HG03520 (cell line): ENCODE measurements at regions not wholly inside any gene's neighbourhood (a gene's known extent, or its start where the extent isn't known, plus 50 kb on each side); places are given as distances from the start of the nearest gene placed in this dataset.
A peak's percentile ranks its signal among the peaks of the same experiment; 100 is the strongest.

Experiments used
- ATAC-seq: cut with Tn5 transposase; IDR thresholded peaks from one replicate; pipeline ENCODE4 v1.9.1; 2021; ENCODE audit warnings: mild to moderate bottlenecking, moderate library complexity; ENCODE audit not compliant: unreplicated experiment

DNA sequence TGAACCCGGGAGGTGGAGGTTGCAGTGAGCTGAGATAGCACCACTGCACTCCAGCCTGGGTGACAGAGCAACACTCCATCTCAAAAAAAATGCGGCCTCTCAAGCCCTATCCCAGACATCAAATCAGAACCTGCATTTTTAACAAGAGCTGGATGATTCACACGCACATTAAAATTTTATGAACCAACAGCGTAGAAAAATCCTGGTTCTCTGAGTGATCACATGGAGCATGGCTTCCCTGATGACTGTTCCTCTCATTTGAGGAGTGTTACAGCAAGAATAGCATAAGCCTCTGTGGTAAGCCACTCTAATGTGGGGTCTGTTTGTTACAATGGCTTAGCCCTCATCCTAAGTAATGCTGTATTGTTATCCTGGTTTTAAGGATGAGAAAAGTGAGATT, 163.6 kb downstream of the BRMS1L start:
- no peak for ATAC-seq

DNA sequence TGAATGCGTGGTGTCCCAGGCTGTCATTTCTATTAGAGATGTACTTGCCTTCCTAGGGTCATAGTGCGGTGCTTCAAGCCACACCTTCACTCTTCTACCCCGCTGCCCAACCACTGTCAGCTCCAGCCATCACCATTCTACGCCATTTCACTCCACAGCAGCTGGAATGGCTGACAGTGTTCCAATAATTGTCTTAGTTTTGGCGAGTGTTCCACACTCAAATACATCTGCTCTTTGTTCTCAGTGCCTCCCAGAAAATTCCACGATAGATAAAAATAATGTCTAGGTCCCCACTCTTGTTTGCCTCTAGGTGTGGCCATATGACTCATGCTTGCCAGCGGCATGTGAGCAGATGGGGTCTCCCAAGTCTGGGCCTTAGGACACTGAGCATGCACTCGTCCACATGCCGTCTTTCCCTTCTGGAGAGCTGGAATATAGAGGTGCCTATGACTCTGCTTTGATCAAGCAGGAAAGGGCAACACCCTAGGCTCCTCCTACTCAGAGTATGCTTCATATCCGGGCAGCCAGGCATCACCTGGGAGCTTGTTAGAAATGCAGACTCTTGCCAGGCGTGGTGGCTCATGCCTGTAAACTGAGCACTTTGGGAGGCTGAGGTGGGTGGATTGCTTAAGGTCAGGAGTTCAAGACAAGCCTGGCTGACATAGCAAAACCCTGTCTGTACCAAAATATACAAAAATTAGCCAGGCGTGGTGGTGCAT, 163.0 kb downstream of the BRMS1L start:
- no peak for ATAC-seq

DNA sequence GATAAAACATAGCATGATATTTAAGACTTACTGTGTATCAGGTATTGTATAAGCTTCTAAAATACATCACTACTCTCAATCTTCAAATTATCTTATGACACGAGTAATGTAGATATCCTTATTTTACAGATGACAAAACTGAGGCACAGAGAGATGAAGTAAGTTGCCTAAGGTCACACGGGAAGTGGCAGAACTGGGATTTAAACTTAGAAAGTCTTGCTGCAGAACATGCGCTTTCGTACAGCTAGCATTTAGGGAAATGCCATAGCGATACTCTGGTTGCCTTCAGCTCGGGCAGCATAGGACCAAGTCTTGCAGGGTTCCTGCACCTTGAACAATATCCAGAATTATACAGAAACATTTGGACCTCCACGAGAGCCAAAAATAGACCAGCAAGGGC, 162.4 kb downstream of the BRMS1L start:
- ATAC-seq: no peak

DNA sequence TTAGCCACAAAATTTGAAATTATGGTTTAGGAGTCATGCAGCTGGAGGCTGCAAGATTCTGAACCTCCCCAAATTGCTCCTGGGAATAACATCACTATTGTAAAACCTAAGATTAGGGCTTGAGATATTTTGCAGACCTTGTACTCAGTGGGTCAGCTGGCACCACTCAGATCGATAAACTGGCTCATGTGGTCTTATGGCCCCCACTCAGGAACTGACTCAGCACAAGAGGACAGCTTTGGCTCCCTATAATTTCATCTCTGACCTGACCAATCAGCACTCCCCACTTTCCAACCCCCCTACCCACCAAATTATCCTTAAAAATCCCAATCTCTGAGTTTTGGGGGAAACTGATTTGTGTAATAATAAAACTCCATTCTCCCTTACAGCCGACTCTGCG, 161.6 kb downstream of the BRMS1L start:
- no peak for ATAC-seq

DNA sequence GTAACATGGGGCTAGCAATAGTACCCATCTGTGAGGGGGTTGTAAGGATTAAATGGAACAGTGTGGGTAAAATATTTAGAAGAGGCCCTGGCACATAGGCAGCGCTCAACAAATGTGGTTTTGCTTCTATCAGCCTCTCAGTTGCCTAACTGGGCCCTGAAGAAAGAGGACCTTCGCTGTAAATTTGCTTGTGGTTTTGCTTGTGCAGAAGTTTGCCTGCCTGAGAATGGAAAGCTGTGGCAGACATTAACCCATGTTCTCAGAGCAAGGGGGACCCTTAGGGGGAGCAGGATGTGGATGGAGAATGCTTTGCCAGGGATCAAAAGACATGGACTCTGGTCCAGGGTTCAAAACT, 160.1 kb downstream of the BRMS1L start:
- peak; percentile 51 for ATAC-seq

DNA sequence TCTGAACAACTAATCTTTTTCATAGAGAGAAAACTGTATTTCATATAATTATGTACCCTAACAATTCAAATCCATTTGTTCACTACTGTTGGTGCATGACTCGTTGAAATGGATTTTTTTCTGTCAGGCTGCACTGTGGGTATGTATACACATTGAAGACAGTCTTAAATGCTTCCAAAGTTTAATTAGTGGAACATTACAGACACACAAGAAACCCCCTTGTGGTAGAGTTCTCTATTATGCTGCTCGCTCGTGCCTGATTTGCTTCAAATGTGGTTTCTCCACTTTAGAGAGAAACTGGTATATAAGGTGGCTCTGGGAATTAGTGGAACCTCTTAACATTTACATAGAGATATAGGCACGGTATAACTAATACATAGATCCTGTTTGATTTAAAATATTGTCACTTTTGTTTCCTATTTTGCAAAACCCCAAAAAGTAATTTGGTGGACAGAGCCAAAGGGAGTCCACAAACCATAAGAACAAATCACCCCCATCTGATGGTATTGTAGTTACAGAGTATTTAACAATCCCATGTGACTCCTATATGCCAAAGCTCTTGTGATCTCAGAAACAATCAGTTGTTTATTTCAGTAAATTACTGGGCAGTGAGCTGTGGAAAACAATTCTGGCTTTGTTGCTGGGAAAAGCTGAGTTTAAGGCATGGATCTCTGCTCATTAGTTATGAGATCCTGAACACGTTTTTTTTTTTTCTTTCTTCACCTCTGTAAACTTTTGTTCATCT, 159.5 kb downstream of the BRMS1L start:
- ATAC-seq: peak; percentile 52

DNA sequence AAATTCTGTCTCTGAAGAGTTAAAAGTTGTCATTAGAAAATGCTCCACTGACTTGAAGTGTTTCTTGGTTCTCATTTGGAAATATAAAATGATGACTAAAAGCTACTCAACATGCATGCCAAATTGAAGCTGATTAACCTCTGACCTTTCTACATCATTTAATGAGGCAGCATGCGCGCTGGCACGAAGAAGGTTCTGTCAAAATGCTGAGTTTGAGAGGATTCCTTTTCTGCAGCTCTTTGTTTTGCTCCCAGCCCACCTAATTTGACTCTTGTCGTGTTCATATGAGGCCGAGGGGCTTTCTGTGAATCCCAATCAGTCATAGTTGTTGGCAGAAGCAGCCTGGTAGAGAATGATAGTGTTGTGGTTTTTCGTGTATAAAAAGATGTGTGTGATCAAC, 153.4 kb downstream of the BRMS1L start:
- no peak for ATAC-seq

DNA sequence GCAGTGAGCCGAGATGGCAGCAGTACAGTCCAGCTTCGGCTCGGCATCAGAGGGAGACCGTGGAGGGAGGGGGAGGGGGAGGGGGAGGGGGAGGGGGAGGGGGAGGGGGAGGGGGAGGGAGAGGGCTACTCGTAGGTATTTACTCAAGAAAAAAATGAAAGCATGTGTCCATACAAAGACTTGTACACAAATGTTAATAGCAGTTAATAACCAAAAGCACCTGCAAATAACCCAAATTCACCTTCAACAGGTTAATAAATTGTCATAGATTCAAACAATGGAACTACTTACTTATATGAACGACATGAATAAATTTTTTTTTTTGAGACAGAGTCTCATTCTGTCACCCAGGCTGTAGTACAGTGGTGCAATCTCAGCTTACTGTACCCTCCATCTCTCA, 152.4 kb downstream of the BRMS1L start:
- no peak for ATAC-seq

DNA sequence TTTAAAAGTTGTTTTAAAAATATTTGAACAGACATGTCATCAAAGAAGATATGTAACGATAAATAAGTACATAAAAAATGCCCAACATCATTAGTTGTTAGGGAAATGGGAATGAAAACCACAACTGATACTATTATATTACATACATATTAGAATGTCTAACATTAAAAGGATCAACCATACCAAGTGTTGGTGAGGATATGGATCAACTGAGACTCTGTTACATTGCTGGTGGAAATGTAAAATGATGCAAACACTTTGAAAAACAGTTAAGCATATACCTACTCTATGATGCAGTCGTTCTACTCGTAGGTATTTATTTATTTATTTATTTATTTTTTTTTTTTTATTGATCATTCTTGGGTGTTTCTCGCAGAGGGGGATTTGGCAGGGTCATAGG, 149.7 kb downstream of the BRMS1L start:
- no peak for ATAC-seq

DNA sequence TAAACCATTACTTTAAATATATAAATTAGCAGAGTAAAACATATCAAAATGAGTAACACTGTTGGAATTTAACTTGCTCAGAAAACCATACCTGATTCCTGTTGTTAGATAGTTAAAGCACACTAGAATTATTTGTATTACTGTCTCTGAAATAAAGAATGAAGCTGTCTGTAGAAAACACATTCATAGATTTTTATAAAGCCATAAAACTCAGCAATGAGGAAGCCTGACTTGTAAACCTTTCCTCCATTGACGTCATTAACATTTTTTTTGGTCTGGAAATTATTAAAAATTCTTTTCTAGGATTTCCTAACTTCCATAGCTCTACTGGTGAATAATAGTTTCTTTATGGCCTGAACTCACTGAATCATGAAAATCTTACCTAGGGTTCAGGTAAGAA, 147.6 kb downstream of the BRMS1L start:
- no peak for ATAC-seq

DNA sequence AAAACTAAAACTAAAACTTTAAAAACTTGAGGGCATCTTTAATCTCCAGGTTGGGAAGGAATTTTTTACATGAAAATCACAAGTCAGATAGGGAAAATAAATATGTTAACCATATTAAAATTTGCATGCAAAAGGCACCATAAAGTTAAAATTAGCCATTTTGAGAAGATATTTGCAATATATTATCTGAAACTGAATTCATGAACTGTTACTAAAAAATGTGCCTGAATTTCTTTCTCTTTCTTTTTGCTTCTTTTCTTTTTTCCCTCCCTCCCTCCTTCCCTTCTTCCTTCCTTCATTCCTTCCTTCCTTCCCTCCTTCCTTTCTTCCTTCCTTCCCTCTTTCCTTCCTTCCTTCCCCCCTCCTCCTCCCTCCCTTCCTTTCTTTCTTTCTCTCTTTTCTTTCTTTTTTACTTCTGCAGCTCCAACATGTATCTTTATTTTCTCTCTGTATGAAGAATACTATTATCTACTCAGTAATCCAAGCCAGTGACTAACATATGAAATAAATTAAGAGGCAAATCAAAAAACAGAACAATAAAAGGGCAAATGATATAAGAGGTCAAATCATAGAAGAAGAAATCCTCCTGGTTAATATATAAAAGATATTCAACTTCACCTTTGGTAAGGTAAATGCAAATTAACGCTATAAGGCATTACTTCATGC, 146.0 kb downstream of the BRMS1L start:
- no peak for ATAC-seq

DNA sequence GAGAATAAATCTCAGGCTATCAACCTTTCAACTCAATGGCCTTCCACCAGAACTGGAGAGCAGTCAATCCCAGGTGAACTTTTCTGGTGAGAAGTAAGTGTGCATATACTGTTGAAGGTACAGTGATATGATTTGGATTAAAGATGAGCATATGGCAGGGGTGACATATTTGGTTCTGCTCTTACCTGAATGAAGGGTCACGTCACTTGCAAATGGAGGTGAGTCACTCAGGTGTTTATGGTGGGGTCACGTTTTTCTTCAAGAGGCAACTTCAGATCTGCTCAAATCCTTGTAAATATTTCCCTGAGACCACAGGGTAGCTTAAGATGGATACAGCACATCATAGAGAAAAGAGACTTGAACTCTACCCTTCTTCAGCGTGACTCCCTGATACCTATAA, 143.2 kb downstream of the BRMS1L start:
- no peak for ATAC-seq

DNA sequence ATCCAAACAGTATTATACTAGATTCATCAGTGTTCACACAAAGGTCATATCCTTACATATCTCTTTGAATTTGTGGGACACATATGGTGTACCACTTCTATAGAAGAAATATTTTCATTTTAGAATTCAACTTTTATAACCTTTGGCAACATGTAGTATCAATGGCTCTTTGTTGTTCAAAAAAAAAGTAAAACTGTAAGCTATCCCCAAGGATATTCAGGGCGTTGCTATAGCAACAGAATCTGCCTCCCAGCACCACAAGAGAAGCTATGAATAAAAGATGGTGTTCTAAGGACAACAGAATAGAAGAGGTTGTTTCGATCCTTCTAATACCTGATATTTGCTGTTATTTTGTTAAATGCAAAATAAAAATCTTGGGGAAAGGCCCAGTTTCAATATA, 139.3 kb downstream of the BRMS1L start:
- no peak for ATAC-seq

DNA sequence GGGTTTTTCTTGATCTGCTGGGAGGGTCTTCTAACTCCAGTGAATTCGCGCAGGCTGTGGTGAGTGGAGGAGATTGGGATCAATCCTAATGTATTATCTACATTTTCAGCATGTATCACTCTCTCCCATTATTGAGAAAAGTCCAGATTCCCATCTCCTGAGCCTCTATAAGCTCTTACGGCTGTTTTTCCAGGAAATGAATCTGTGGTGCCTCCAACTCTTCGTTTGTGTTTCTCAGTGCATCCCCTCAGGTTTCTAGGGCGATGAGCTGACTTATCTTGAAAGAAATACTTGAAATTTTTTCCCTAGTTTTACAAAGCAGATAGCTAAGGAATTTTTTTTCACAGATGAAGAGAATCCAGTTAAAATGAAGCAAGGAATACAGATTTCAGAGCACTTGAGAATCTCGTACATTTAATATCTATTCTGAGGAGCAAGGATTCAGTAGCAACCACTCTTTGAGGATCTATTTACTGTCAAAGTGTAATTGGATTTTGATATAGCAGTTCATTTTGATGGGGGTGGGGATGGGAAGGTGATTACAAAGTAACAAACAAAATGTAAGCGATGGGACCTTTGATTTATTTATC, 138.7 kb downstream of the BRMS1L start:
- ATAC-seq: no peak

DNA sequence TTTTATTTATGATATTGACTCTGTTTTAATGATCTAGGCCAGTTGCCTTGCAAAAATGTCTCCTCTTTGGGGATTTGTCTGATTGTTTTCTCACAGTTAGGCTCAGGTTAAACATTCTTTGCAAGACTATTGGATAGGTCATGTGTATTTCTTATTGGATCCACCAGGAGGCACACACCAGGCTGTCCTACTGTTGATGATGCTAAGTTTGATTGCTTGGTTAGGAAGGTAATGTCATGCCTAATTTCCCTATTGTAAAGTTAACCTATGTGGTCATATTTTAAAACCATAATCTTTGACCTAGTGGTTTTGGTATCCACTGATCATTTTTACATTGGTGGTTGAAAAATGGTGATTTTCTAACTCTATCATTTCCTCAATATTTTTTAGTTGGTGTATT, 137.1 kb downstream of the BRMS1L start:
- ATAC-seq: no peak

DNA sequence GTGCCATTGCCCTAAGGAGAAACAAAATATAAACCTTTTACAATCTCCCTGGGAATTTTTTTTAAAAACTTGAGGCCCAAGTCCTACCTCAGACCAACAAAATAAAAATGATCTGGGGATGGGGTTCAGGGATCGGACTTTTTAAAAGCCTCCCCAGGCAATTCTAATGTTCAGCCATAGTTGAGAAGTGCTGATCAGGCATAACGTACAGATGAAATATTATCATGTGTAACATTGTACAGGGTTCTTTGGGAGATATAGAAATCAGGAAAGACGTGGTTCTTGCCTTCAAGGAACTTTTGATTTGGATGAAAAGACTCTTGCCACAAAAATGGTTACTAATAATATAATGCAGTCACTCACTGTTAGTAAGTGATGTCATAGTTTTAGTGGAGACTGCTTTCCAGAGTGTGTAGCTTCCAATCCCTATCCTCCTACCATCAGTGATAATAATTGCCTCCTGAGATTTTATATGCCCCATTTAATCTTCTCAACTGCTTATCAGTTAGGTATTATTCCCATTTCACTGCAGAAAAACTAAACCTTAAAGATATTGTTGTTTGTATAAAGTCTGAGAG, 135.6 kb downstream of the BRMS1L start:
- ATAC-seq: no peak

DNA sequence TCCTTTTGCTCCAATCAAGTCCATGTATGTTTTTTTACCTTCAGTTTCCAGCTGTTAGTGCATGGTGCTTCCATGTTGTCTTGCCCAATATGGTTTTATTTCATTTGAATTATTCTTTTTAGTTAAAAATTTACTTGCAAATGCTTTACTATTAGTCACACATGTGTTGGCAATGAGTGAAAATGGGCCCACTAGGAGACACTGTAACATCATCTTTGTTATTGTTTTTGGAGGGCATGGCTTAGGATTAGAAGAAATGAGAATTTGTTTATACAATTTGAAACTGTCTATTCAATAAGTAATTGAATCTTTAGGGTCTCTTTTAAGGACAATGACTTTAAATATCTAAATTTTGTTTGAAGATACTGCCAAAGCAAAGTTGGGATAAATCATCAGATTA, 133.7 kb downstream of the BRMS1L start:
- ATAC-seq: no peak

DNA sequence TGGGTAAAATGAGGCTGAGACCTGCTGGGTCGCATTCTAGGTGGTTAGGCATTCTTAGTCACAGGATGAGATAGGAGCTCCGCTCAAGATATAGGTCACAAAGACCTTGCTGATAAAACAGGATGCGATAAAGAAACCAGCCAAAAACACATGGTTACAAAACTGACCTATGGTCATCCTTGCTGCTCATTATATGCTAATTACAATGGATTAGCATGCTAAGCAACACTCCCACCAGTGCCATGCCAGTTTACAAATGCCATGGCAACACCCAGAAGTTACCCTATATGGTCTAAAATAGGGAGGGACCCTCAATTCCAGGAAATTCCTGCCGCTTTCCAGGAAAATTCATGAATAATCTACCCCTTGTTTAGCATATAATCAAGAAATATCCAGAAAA, 132.4 kb downstream of the BRMS1L start:
- no peak for ATAC-seq

DNA sequence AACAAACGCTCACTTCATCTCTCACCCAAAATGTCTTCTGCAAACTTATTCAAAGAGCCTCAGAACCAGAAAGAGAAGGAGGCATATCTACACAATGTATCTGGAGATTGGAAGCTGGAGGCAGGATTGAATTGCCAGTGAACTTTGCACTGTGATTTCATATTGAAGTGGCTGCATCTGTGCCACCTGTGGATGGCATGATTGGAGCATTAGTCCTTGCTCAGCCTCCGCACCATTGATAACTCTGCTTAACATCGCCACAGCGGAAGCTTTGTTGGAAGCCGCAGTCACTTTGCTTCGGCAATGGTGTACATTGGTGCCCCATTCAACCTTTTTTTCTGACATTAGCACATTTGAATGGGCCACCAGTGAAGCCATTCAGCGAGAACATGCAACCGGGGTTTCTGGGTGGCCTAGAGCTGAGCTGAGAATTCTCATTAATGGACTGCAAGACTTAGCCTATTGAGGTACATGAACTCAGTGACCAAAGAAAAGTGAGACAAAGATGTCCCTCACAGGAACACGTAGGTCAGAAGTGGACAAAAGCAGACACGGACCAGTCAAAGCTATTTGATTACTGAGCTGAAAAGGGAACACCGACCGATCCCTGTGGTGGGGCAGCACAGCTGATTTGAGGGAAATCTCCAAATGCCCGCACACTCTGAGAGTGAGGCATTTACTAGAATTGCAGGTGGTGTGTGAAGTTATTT, 130.4 kb downstream of the BRMS1L start:
- no peak for ATAC-seq

DNA sequence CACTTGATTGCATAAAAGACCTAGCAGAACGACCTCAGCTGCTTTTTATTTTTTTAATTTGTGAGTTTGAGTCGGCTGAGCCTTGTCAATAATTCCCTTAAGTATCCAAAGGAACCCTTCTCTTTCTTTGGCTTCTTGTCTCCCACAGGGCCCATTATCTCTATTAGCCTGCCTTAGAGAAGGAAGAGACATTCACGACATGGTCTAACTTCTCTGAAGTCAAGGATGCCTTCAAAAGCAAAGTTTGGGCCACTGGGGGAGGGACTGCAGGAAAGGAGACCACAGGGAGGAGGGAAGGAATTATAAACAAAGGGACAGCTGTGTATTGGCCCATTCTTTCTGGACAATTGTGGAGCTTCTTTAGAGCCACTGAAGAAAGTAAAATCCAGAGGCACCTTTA, 126.4 kb downstream of the BRMS1L start:
- no peak for ATAC-seq
